CD14-positive monocyte (primary cell): ENCODE measurements at regions not wholly inside any gene's neighbourhood (a gene's known extent, or its start where the extent isn't known, plus 50 kb on each side); places are given as distances from the start of the nearest gene placed in this dataset.

Experiments
- DNase-seq, 3 donors: peaks; one replicate each; pipeline ENCODE4 v3.0.0-alpha.2; 2011 to 2022
- H2AFZ ChIP-seq: 2 replicates; pipeline ENCODE4 v1.6.0; 2012; ENCODE audit warnings: mild to moderate bottlenecking, low read depth, low read length, inconsistent platforms; ENCODE audit not compliant: insufficient read depth, poor library complexity, severe bottlenecking
- H3K27ac ChIP-seq, 2 donors: 1 replicate in 1 of 2; 2 replicates in 1 of 2; pipeline ENCODE4 v1.5.1; 2012 to 2013; ENCODE audit warnings: low read length in 2 of 2, control low read depth in 1 of 2, inconsistent platforms in 1 of 2, low read depth in 1 of 2, mild to moderate bottlenecking in 1 of 2
- H3K27me3 ChIP-seq, 2 donors: one replicate each; pipeline versions ENCODE4 v1.6.0 to v1.6.1; 2011 to 2013; ENCODE audit warnings: low read length in 2 of 2; ENCODE audit not compliant: control insufficient read depth in 2 of 2, insufficient read depth in 2 of 2
- H3K36me3 ChIP-seq, 2 donors: replicated peaks in 1 of 2; 1 replicate in 1 of 2; 2 replicates in 1 of 2; pipeline versions ENCODE4 v1.5.1 to v1.6.1; 2012 to 2013; ENCODE audit warnings: low read length in 2 of 2, control low read depth in 1 of 2, inconsistent platforms in 1 of 2, mild to moderate bottlenecking in 1 of 2; ENCODE audit not compliant: insufficient read depth in 2 of 2, control insufficient read depth in 1 of 2
- H3K4me1 ChIP-seq, 2 donors: 1 replicate in 1 of 2; 2 replicates in 1 of 2; pipeline versions ENCODE4 v1.5.1 to v1.6.1; 2012 to 2013; ENCODE audit warnings: low read length in 2 of 2, control low read depth in 1 of 2, inconsistent platforms in 1 of 2, mild to moderate bottlenecking in 1 of 2, moderate library complexity in 1 of 2; ENCODE audit not compliant: insufficient read depth in 2 of 2, control insufficient read depth in 1 of 2
- H3K4me2 ChIP-seq: replicated peaks from 2 replicates; pipeline ENCODE3; 2012; ENCODE audit warnings: low read length, moderate library complexity, mild to moderate bottlenecking; ENCODE audit not compliant: poor library complexity, severe bottlenecking; ENCODE audit errors: extremely low read depth
- H3K4me3 ChIP-seq, 3 experiments: fragments of 200-600 bp in 1 of 3; sonication (generic) in 1 of 3; replicated peaks in 1 of 3; 1 replicate in 2 of 3; 2 replicates in 1 of 3; pipeline ENCODE4 v1.5.1; 2011 to 2013; ENCODE audit warnings: low read length in 3 of 3, mild to moderate bottlenecking in 3 of 3, control low read depth in 2 of 3, low read depth in 2 of 3, inconsistent platforms in 1 of 3, moderate library complexity in 1 of 3
- H3K79me2 ChIP-seq: 2 replicates; pipeline ENCODE4 v1.6.0; 2012; ENCODE audit warnings: mild to moderate bottlenecking, control low read depth, inconsistent platforms, low read length, moderate library complexity; ENCODE audit not compliant: insufficient read depth
- H3K9ac ChIP-seq: 2 replicates; pipeline ENCODE4 v1.6.0; 2017; ENCODE audit warnings: low read length, mild to moderate bottlenecking; ENCODE audit not compliant: insufficient read depth, poor library complexity, severe bottlenecking
- H3K9me3 ChIP-seq, 2 donors: replicated peaks in 1 of 2; 1 replicate in 1 of 2; 2 replicates in 1 of 2; pipeline versions ENCODE4 v1.5.1 to v1.6.1; 2012 to 2013; ENCODE audit warnings: low read length in 2 of 2, control low read depth in 1 of 2; ENCODE audit not compliant: control insufficient read depth in 1 of 2, insufficient read depth in 1 of 2
- H4K20me1 ChIP-seq: 2 replicates; pipeline ENCODE4 v1.6.0; 2012; ENCODE audit warnings: mild to moderate bottlenecking, low read length, control low read depth, moderate library complexity; ENCODE audit not compliant: insufficient read depth
- H3K27ac Mint-ChIP-seq, 7 donors: one replicate each; pipeline ENCODE4 v1.8.0; 2020; ENCODE audit warnings: mild to moderate bottlenecking in 7 of 7, mixed read lengths in 7 of 7, moderate library complexity in 6 of 7, inconsistent platforms in 2 of 7
- H3K27me3 Mint-ChIP-seq, 3 donors: one replicate each; pipeline ENCODE4 v1.8.0; 2021 to 2022; ENCODE audit warnings: low read depth in 3 of 3, mild to moderate bottlenecking in 3 of 3, mixed read lengths in 3 of 3, moderate library complexity in 3 of 3, inconsistent platforms in 1 of 3
- H3K36me3 Mint-ChIP-seq, 2 donors: one replicate each; pipeline ENCODE4 v1.8.0; 2020; ENCODE audit warnings: mixed read lengths in 2 of 2, inconsistent platforms in 1 of 2, mild to moderate bottlenecking in 1 of 2
- H3K4me1 Mint-ChIP-seq: one replicate; pipeline ENCODE4 v1.8.0; 2020; ENCODE audit warnings: mild to moderate bottlenecking, mixed read lengths
- H3K4me3 Mint-ChIP-seq, 2 donors: one replicate each; pipeline ENCODE4 v1.8.0; 2020; ENCODE audit warnings: mild to moderate bottlenecking in 2 of 2, mixed read lengths in 2 of 2, moderate library complexity in 1 of 2
- H3K9me3 Mint-ChIP-seq, 7 donors: one replicate each; pipeline ENCODE4 v1.8.0; 2020 to 2022; ENCODE audit warnings: mixed read lengths in 7 of 7, mild to moderate bottlenecking in 6 of 7, moderate library complexity in 6 of 7, inconsistent platforms in 2 of 7
- WGBS: methylation state at CpG from one replicate; pipeline ENCODE4 v1.1.5; 2013; ENCODE audit warnings: missing lambda C conversion rate; ENCODE audit not compliant: insufficient coverage; 5-methylcytosine and 5-hydroxymethylcytosine counted together
- intact Hi-C, 2 donors: fragments of 100-400 bp; cut with micrococcal nuclease; formaldehyde crosslinking; loops; one replicate each; pipeline versions ENCODE4 v1.15.0 to v1.15.1; 2023
- TF ChIP-seq, protein P1 (sequence below): fragments of 200-600 bp; IDR thresholded peaks from one replicate; pipeline ENCODE4 v1.8.0; 2022; ENCODE audit warnings: antibody characterized with exemption, mild to moderate bottlenecking

DNA sequence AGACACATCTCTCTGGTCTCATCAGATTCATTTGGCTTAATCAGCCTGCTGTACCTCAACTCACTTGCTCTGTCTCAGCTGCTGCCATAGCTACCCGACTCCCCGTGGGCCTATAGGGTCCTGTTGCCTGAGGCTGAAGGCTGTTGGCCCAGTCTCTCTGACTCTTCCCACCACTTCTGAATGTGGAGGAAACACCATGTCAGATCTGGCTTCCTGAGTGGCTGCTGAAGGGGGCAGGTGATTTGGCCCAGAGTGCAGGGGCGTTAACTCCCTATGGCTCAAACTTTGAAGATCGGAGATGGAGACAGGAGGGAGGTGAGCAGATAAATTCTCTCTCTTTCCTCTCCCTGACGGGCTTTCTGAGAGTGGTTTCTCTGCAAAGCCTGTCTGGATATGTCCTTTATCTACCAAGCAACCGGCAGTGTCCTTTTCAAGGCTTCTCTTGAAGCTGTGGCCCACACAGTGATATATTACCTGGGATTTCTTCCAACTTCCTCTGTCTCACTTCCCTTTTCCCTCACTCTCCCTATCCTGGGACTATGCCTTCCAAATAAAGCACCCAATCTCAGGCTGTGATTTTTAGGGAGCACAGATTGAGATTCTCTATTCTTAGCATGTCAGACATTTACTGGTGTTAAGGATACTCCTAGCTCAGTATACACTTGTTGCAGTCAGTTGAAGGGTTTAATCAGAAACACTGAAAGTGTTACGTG, 334.9 kb upstream of the TBC1D5 start:
- H3K4me1 ChIP-seq = peaks cover 2 to 7% of the 10 kb centered on the region in 2 donors
- Mint-ChIP-seq H3K27ac (no peak overlapping the region), H3K9me3 (no peaks in the 10 kb centered on the region), H3K4me3 (no peak overlapping the region), H3K36me3 (no peaks in the 10 kb centered on the region), H3K27me3 (no peaks in the 10 kb centered on the region), H3K4me1 (peaks cover 17% of the 10 kb centered on the region)
- H3K79me2 ChIP-seq = no peaks in the 10 kb centered on the region
- no peak for DNase-seq
- intact Hi-C loops = loop anchor here in 1 of 2 donors (10.0 kb wide), 1 partner anchor 628 kb away; no protein-coding TSS in a partner anchor
- no peaks in the 10 kb centered on the region for H4K20me1 ChIP-seq
- H2AFZ ChIP-seq = no peak overlapping the region
- H3K4me3 ChIP-seq = no peak overlapping the region
- H3K27me3 ChIP-seq = no peaks in the 10 kb centered on the region
- H3K9ac ChIP-seq = no peak overlapping the region
- TF ChIP-seq, protein P1, sequence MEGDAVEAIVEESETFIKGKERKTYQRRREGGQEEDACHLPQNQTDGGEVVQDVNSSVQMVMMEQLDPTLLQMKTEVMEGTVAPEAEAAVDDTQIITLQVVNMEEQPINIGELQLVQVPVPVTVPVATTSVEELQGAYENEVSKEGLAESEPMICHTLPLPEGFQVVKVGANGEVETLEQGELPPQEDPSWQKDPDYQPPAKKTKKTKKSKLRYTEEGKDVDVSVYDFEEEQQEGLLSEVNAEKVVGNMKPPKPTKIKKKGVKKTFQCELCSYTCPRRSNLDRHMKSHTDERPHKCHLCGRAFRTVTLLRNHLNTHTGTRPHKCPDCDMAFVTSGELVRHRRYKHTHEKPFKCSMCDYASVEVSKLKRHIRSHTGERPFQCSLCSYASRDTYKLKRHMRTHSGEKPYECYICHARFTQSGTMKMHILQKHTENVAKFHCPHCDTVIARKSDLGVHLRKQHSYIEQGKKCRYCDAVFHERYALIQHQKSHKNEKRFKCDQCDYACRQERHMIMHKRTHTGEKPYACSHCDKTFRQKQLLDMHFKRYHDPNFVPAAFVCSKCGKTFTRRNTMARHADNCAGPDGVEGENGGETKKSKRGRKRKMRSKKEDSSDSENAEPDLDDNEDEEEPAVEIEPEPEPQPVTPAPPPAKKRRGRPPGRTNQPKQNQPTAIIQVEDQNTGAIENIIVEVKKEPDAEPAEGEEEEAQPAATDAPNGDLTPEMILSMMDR = no peak
- no peak overlapping the region for H3K4me2 ChIP-seq
- H3K27ac ChIP-seq = no peak overlapping the region
- H3K36me3 ChIP-seq = no peaks in the 10 kb centered on the region
- 27% methylated on average over 3 of the region's 7 CpGs for WGBS
- H3K9me3 ChIP-seq = no peaks in the 10 kb centered on the region

DNA sequence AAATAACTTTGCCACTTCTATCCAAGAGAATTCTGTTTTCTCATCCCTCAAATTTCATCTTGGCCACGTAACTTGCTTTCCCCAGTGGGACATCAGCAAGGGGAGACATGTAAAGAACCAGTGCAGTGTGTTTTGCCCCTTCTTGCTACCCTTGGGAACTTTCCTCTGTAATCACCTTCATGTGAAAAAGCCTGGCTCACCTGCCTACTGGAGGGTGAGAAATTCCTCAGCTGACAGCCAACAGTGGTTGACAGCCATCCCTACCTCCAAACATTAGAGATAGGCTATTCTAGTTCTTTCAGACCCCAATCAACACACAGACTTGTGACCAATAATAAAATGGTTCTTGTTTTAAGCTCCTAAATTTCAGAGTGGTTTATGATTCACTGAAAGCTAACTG, 333.9 kb upstream of the TBC1D5 start:
- Mint-ChIP-seq H3K27me3 (no peaks in the 10 kb centered on the region), H3K27ac (no peak overlapping the region), H3K36me3 (no peaks in the 10 kb centered on the region), H3K9me3 (no peaks in the 10 kb centered on the region), H3K4me1 (peaks cover 17% of the 10 kb centered on the region), H3K4me3 (no peak overlapping the region)
- Histone ChIP-seq H2AFZ (no peak overlapping the region), H3K9ac (no peak overlapping the region), H3K27ac (no peak overlapping the region), H3K27me3 (no peaks in the 10 kb centered on the region), H3K4me1 (peaks cover 2 to 7% of the 10 kb centered on the region in 2 donors), H3K4me3 (no peak overlapping the region), H3K79me2 (no peaks in the 10 kb centered on the region), H4K20me1 (no peaks in the 10 kb centered on the region), H3K9me3 (no peaks in the 10 kb centered on the region), H3K4me2 (no peak overlapping the region), H3K36me3 (no peaks in the 10 kb centered on the region)
- no peak for DNase-seq
- TF ChIP-seq, protein P1 = no peak
- WGBS = 75% methylated on average over 1 of the region's 1 CpG
- intact Hi-C loops = loop anchor here in 1 of 2 donors (10.0 kb wide), 1 partner anchor 628 kb away; no protein-coding TSS in a partner anchor
